Ishikawa (cell line): ENCODE measurements at regions not wholly inside any gene's neighbourhood (a gene's known extent, or its start where the extent isn't known, plus 50 kb on each side); places are given as distances from the start of the nearest gene placed in this dataset.

ENCODE experiments used
- CEBPB ChIP-seq: IDR thresholded peaks from 2 replicates; pipeline ENCODE4 v1.6.1; 2012
- CREB1 ChIP-seq: IDR thresholded peaks from 2 replicates; pipeline ENCODE4 v1.6.1; 2012; ENCODE audit warnings: low read depth
- EGR1 ChIP-seq: IDR thresholded peaks from 2 replicates; pipeline ENCODE4 v1.6.1; 2012
- EP300 ChIP-seq: IDR thresholded peaks from 2 replicates; pipeline ENCODE4 v1.6.1; 2012; ENCODE audit warnings: borderline replicate concordance
- FOXM1 ChIP-seq: IDR thresholded peaks from 2 replicates; pipeline ENCODE4 v1.6.1; 2012; ENCODE audit warnings: low read depth, borderline replicate concordance
- NFIC ChIP-seq: IDR thresholded peaks from 2 replicates; pipeline ENCODE4 v1.6.1; 2012
- RAD21 ChIP-seq: IDR thresholded peaks from 2 replicates; pipeline ENCODE4 v1.6.1; 2012; ENCODE audit warnings: low read depth
- TAF1 ChIP-seq: IDR thresholded peaks from 2 replicates; pipeline ENCODE4 v1.6.1; 2012; ENCODE audit warnings: low read depth, mild to moderate bottlenecking
- TCF12 ChIP-seq: IDR thresholded peaks from 2 replicates; pipeline ENCODE4 v1.6.1; 2012; ENCODE audit warnings: low read depth
- TEAD4 ChIP-seq: IDR thresholded peaks from 2 replicates; pipeline ENCODE4 v1.6.1; 2012
- YY1 ChIP-seq: IDR thresholded peaks from 2 replicates; pipeline ENCODE4 v1.6.1; 2012; ENCODE audit warnings: low read depth
- ZBTB7A ChIP-seq: IDR thresholded peaks from 2 replicates; pipeline ENCODE4 v1.6.1; 2012; ENCODE audit warnings: low read depth
- TF ChIP-seq, protein P1 (sequence below): IDR thresholded peaks from 2 replicates; pipeline ENCODE4 v1.6.1; 2012
- TF ChIP-seq, protein P2 (sequence below): IDR thresholded peaks from 2 replicates; pipeline ENCODE4 v1.6.1; 2012
- TF ChIP-seq, protein P3 (sequence below): IDR thresholded peaks from 2 replicates; pipeline ENCODE4 v1.6.1; 2012; ENCODE audit warnings: low read depth, mild to moderate bottlenecking

DNA sequence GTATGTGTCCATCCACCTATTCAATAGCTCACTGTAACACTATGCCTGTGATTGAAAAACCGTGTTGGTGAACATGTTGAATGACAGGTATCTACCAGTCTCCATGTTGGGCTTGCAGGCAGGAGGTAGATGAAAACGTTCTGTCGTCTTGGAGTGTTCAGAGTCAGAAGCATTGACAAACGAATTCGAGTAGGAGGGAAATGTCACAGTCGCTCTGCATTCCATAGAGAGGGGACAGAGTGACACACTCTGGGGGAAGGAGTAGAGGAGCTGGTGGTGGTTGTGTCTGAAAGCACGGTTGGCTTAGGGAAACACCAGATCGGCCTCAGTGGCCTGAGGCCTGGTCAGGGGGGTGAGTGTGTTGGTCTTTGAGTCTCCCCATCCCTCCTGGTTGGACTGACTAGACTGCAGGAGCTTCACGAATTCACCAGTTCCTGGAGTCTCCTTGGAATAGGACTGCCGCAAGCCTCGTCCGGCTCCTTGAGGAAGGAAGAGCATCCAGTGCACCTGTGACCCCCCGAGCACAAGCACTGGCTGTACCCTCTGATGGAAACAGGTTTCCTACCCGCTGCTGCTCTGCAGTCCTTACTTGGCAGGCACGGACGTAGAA lies 105.0 kb upstream of the C1QTNF9B start:
- TF ChIP-seq, protein P1, sequence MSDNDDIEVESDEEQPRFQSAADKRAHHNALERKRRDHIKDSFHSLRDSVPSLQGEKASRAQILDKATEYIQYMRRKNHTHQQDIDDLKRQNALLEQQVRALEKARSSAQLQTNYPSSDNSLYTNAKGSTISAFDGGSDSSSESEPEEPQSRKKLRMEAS = no peak
- TF ChIP-seq TEAD4 (no peak), FOXM1 (no peak), CEBPB (no peak), YY1 (no peak), RAD21 (no peak), NFIC (no peak), EGR1 (no peak), EP300 (no peak)
- TF ChIP-seq, protein P2, sequence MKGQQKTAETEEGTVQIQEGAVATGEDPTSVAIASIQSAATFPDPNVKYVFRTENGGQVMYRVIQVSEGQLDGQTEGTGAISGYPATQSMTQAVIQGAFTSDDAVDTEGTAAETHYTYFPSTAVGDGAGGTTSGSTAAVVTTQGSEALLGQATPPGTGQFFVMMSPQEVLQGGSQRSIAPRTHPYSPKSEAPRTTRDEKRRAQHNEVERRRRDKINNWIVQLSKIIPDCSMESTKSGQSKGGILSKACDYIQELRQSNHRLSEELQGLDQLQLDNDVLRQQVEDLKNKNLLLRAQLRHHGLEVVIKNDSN = no peak
- TF ChIP-seq, protein P3, sequence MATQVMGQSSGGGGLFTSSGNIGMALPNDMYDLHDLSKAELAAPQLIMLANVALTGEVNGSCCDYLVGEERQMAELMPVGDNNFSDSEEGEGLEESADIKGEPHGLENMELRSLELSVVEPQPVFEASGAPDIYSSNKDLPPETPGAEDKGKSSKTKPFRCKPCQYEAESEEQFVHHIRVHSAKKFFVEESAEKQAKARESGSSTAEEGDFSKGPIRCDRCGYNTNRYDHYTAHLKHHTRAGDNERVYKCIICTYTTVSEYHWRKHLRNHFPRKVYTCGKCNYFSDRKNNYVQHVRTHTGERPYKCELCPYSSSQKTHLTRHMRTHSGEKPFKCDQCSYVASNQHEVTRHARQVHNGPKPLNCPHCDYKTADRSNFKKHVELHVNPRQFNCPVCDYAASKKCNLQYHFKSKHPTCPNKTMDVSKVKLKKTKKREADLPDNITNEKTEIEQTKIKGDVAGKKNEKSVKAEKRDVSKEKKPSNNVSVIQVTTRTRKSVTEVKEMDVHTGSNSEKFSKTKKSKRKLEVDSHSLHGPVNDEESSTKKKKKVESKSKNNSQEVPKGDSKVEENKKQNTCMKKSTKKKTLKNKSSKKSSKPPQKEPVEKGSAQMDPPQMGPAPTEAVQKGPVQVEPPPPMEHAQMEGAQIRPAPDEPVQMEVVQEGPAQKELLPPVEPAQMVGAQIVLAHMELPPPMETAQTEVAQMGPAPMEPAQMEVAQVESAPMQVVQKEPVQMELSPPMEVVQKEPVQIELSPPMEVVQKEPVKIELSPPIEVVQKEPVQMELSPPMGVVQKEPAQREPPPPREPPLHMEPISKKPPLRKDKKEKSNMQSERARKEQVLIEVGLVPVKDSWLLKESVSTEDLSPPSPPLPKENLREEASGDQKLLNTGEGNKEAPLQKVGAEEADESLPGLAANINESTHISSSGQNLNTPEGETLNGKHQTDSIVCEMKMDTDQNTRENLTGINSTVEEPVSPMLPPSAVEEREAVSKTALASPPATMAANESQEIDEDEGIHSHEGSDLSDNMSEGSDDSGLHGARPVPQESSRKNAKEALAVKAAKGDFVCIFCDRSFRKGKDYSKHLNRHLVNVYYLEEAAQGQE = no peak

DNA sequence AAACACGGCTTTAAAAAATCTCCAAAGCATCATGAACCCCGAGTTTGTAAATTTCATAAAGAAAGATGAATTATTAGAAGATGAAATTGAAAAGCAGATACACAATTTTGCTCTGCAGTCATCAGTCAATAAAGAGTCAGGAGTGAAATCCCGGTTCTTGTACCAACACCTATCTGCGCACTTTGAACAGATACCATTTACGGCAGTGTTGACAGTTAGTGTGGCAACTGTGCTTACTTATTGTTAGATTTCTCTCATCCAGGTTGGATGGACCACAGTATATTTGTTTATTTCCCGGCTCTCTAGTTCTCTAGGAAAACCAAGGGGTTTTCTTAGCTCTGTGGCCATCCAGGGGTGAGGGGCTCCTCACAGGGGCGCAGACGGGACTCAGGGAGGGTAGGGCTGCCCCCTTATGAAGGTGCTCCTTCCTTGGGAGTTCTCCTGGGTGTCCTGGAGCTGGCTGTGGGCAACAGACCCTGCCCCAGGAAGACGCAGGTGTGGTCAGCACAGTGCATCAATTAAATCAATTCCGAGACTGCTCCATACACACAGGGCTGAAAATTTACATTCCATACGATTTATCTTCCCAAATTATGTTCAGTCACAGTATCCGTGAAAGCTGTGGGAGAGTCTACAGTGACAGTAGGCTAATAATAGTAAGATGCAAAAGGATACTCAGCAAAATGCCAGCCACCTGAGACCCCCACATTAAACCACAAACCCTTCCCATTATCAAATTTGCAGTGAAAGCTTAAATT lies 107.0 kb upstream of the C1QTNF9B start:
- no peak for TF ChIP-seq TAF1
- no peak for TF ChIP-seq EP300
- TF ChIP-seq CEBPB = no peak
- TF ChIP-seq ZBTB7A = no peak
- TF ChIP-seq CREB1 = no peak
- TF ChIP-seq FOXM1 = no peak
- no peak for TF ChIP-seq EGR1
- no peak for TF ChIP-seq TEAD4
- TF ChIP-seq, protein P3 = no peak

DNA sequence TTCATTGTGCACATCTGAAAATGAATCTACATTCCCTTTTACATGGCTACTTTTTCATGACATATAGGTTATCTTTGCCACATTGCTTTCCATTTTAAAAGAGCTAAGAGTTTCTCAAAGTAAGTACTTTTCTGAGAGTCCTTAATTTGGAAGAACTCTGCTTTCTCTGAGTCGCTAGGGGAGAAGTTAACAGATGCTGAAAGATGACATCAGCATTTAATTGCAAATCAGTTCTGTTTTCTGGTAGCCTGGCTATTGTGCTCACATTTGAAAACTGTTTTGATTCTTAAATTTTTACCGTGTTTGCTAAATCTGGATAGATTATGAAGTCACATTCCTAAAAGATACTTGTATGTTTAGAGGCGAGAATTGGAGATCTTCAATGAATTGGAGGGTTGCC lies 107.7 kb upstream of the C1QTNF9B start:
- TF ChIP-seq TCF12 (no peak), NFIC (no peak), RAD21 (no peak), CREB1 (no peak), ZBTB7A (no peak), YY1 (no peak), EP300 (no peak), FOXM1 (no peak), TEAD4 (no peak), EGR1 (no peak), TAF1 (no peak), CEBPB (no peak)
- TF ChIP-seq, protein P1 = no peak
- TF ChIP-seq, protein P2 = no peak
- TF ChIP-seq, protein P3 = no peak

DNA sequence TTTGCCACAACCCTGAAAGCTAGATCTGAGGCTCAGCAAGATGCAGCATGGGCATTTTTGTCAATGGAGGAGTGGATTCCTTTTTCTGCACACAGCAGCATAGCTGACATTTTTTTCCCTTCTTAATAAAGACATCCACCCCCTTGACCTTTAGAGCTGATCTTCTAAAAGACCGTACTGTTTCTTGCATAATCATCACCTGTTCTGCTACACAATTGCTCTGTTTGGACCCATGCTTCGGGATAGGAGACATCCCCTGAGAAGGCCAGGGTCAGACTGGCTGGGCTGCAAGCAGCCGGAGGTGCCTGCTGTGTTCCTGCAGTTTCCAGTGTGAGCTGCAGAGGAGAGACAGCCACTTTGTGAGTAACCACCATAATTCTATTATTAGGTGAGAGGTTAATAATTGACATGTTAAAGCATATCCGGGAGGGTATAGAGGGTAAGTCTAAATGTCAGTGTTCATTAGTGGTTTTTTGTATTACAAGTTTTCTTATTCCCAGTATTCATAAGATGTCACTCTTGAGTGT lies 108.5 kb upstream of the C1QTNF9B start:
- TF ChIP-seq ZBTB7A = no peak
- TF ChIP-seq, protein P1 = no peak
